ENCODE measurements at regions not wholly inside any gene's neighbourhood (a gene's known extent, or its start where the extent isn't known, plus 50 kb on each side); places are given as distances from the start of the nearest gene placed in this dataset.

DNA sequence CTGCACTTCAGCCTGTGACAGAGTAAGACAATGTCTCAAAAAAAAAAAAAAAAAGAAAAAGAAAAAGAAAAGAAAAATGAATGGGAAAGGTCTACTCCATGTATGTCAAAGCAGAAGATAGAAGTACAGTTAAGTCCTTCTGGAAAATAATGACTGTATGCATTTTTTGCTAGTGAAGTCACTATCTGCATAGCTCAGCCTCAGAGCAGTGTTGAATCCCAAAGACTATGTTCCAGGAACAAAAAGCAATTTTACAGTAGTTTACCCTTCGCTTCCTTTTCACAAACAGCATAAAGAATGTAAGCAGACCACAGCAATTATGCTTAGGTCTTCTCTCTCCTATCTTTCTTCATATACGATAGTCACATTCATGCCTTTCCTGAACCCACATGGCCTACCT is 497.4 kb downstream of the CMPK2 start:
- TF ChIP-seq ZNF274 (IDR thresholded peaks at IDR 0.05; ENCODE audit: low read depth, low read length): no peak
- no peak for TF ChIP-seq YY1 (IDR thresholded peaks at IDR 0.05; ENCODE audit: insufficient read depth, insufficient read length)

Measured in NT2/D1 (cell line).